ENCODE measurements at regions not wholly inside any gene's neighbourhood (a gene's known extent, or its start where the extent isn't known, plus 50 kb on each side); places are given as distances from the start of the nearest gene placed in this dataset.
"Not testable (repeated sequence)": the region's sequence is repeated elsewhere in the genome, so short reads cannot be mapped to it uniquely, and the experiment has no call there.

- DNase-seq: no peak
These were observed 521.6 kb downstream of the EPHA3 start for GRCh38 chr3:89628856-89629670.

DNA sequence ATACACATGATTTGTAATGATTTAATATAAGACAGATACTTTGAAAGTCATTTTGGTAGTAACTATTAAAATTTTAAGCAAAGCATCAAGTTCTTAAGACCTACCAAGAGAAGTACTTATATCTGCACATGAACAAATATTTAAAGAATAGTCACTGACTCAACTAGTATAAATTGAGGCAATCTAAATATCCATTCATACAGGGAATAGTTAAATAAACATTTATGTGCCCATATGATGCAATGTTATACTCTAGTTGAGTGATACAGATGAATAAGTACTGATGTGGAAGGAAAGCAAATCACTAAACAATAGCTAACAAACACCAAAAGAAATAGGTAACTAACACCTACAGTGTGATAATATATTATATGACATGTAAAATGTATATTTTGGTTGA, 527.7 kb downstream of the EPHA3 start:
- DNase-seq: no peak

DNA sequence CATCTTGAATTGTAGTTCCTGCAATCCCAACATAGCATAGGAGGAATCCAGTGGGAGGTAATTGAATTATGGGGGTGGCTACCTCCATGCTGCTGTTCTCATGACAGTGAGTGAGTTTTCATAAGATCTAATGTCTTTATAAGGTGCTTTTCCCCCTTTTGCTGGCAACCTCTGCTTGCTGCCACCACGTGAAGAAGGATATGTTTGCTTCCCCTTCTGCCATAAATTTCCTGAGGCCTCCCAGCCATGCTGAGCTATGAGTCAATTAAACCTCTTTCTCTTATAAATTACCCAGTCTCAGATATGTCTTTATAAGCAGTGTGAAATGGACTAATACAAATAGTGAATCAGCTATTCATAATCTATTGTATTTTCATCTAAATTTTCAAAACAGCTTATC, 537.3 kb downstream of the EPHA3 start:
- no peak for DNase-seq

DNA sequence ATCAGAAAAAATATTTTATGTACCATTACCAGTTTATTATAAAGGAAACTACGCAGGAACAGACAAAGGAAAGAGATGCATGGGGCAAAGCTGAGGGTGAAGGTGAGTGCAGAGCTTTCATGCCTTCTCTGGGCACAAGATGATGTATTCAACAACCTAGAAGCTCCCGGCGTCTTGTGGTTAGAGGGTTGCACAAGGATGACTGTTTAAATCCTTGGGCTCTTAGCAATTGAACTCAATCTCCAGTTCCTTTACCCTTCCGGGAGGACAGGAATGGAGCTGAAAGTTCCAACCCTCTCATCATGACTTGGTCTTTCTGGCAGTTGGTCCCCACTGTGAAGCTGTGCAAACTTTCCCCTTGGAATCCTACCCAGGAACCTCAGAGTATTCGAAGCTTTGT, 542.0 kb downstream of the EPHA3 start:
- DNase-seq: no peak

DNA sequence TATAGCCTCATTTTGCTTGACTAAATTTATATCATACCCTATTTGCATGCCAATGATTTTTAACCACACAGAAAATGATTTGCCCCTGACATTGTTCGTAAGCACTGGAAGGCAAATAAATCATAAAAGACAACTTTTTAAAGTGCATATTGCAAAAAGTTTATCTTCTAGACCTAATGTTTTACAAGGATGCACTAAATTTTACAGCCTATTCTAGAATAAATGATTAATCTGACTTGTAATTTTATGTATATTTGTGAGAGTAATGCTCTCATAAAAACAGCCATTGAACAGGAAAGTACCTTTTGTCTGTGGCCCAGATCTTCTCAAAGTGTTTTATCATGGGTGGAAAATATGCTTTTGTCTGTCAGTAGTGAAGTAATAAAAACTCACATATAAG, 546.6 kb downstream of the EPHA3 start:
- no peak for DNase-seq

GRCh38 chr3:89656388-89656787, 549.0 kb downstream of the EPHA3 start:
- DNase-seq: no peak

GRCh38 chr3:89679686-89680085, 572.3 kb downstream of the EPHA3 start:
- no peak for DNase-seq

DNA sequence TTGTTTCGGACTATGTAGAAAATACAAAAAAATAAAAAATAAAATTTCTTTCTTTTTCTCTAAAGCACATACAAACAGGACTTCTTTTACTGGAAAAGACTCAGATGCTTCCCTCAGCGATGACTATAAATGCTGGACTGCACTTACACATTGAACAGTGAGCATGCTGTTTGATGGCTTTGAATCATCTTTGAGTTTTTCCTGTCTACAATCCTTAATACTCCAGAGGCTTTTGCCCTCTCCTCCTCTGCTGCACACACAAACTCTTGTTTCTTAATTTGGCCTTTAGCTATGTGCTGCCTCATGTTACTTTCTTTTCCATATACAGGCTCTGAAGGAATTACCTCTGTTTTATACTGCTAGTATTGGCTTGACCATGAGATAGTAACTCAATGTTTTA, 575.1 kb downstream of the EPHA3 start:
- no peak for DNase-seq

DNA sequence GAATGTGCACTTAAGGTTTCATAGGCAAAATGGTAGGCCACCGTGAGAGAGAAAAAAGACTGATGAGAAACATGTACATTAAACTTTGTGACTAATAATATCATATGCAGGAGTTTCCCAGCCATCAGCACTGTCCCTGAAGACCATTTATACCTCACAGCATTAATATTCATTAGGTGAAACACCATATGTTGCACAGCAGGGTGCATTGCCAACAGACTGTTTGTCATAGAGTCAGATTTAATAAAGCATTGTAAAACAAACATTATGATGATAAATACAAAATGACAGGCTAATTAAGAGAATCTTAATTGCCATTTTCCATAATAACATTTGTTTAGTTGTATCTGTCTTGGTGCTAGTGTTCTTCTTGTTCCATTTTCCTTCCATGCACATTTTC, 578.3 kb downstream of the EPHA3 start:
- DNase-seq: no peak

- DNase-seq: no peak
These were observed 583.2 kb downstream of the EPHA3 start for GRCh38 chr3:89690646-89691045.

DNA sequence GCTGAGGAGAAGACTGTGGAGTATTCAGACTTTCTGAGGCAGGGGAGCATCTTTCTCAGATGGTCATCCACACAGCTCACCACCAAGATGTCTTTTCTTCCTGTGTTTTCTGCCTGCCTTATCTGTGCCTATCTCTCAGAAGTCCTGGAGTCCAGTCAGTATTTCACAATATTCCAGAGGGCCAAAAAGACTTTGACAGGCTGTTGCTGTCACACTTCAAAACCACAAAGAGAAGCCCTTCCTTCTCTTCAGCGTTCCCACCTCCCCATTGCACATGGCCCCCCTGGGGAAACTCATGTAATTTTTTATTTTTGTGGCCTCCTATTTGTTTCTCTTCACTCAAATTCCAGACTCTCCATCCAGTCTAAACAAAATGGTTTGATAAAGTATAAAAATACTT, 585.2 kb downstream of the EPHA3 start:
- no peak for DNase-seq

DNA sequence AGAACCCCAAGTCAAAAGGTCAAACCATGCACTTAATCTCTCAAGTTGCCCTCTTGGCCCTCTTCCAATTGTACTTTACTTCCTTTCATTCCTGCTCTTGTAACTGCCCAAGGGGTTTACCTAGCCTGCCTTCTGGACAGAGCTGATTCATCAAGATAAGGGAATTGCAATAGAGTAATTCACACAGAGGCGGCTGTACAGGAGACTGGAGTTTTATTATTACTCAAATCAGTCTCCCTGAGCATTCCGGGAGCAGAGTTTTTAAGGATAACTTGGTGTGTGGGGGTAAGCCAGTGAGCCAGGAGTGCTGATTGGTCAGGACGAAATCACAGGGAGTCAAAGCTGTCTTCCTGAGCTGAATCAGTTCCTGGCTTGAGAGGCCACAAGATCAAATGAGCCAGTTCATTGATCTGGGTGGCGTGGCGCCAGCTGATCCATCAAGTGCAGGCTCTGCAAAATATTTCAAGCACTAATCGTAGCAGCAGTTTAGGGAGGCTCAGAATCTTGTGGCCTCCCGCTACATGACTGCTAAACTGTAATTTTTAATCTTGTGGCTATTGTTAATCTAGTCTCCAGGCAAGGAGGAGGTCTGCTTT, 590.0 kb downstream of the EPHA3 start:
- DNase-seq: no peak

DNA sequence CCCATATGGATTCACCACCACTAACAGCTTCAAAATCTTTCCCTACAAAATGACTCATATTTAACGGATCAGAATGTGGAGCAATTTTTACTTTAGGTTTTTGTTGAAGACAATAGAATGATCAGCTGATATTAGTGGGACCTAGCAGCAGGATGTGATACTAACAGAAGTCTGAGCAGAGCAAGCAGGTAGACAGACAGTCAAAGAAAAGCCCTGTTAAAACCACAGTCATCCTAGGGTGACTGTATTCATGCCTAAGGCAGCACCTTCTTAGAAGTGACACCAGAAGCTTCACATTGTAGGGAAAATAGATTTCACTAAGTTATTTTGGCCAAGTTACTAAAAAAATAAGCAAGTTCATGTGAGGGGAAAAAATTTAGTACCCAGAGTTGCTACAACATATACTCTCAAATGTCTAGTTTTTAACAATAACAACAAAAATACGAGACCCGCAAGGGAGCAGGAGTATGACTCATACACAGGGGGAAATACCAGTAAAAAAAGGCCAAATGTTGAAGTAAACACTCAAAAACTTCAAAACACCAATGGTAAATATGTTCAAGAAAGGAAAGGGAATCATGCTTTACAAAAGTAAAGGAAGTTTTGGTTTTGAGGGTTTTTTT, 590.9 kb downstream of the EPHA3 start:
- DNase-seq: no peak

DNA sequence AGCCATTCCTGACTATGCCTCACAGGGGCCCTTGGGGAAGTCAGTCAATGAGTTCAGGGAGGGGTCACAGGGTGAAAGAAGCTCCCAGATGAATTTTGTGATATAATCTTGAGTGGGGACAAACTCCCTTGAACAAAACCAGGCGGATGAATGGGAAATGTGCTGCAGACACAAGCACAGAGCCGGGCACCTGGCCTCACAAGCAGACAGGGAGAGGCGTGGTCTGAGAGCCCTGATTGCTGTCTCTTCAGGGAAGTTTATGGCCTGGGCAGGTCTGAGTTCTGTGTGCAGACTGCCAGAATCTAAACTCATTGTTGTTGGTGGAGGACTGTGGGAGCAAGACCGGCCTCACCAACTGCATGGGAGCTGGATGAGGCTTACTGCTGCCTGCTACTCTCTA, 591.8 kb downstream of the EPHA3 start:
- DNase-seq: no peak

GRCh38 chr3:89699771-89700170, 592.4 kb downstream of the EPHA3 start:
- DNase-seq: no peak

DNA sequence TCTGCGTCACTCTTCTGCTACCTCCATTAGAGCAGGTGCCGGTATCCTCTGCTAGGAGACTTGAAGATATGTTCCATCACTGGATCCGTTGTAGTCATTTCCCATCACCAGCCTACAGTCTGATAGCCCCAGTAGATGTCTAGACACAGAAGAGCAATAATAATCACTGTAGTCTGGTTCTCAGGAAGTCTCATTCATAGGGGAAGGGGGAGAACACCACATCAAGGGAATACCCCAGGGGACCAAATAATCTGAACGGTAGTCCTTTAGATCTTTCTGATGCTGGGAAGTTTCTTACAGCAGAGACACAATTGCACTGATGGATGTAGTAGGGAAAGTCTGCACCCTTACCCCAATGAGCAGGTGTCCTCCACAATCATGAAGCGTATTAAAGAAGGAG, 595.0 kb downstream of the EPHA3 start:
- DNase-seq: no peak

DNA sequence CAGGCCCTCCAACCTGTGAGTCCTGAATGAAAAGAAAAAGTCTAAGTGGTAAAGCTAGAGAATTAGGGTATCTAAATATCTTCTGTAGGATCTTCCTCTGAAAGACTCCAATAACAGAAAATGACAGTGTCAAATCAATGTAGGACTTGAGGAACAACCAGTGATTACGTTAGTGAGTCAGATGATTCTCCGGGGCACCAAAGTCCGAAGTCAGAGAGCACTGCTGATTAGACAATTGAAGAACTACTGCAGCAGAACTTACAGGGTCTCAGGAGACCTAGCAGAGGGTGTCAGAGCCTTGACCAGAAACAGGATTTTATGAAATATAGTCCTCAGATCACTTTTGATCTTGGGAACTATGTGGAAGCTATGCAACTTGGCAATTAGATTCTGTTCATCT, 605.8 kb downstream of the EPHA3 start:
- no peak for DNase-seq

- no peak for DNase-seq
These were observed 606.8 kb downstream of the EPHA3 start for GRCh38 chr3:89714237-89714636.

- DNase-seq: no peak
These were observed 632.9 kb downstream of the EPHA3 start for GRCh38 chr3:89740080-89740880.

DNA sequence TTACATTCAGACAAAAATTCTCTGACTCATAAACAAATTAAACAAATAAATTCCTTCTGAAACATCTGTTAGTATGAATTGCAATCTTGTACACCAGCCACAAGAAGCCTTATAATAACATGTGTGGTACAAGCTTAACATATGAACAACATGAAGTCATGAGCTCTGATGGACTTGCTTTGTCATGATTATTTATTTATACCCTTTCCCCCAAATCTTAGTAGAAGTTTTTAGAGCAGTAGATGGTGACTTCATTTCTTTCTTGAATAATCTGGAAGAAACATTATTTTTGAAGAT, 633.4 kb downstream of the EPHA3 start:
- DNase-seq: no peak

GRCh38 chr3:89742546-89742945, 635.1 kb downstream of the EPHA3 start:
- no peak for DNase-seq

DNA sequence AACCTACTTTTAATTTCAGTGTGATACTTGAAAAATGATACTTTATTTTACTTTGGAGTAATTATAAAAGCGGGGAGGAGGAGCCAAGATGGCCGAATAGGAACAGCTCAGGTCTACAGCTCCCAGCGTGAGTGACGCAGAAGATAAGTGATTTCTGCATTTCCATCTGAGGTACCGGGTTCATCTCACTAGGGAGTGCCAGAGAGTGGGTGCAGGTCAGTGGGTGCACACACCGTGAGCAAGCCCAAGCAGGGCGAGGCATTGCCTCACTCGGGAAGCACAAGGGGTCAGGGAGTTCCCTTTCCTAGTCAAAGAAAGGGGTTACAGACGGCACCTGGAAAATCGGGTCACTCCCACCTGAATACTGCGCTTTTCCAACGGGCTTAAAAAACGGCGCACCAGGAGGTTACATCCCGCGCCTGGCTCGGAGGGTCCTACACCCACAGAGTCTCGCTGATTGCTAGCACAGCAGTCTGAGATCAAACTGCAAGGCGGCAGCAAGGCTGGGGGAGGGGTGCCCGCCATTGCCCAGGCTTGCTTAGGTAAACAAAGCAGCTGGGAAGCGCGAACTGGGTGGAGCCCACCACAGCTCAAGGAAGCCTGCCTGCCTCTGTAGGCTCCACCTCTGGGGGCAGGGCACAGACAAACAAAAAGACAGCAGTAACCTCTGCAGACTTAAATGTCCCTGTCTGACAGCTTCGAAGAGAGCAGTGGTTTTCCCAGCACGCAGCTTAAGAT, 640.3 kb downstream of the EPHA3 start:
- DNase-seq: not testable (repeated sequence)
